ENCODE measurements at regions not wholly inside any gene's neighbourhood (a gene's known extent, or its start where the extent isn't known, plus 50 kb on each side); places are given as distances from the start of the nearest gene placed in this dataset.

DNA sequence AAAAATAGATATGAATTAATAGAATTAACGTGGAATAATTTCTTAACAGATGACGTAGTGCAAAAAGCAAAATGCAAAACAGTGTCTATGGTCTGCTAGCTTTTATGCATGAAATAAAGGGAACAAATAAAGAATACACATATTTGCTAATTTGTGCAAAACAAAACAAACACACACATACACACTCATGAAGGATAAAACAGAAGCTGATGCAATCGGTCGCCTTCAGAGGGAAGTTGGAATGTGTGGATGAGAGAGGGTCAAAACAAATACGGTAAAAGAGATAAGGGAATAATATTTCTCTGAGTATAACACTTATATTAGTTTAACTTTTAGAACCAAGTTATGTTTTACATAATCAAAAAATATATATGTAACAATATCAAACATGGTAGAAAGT, 1160.9 kb upstream of the PCDH9 start:
- no peak for DNase-seq

DNA sequence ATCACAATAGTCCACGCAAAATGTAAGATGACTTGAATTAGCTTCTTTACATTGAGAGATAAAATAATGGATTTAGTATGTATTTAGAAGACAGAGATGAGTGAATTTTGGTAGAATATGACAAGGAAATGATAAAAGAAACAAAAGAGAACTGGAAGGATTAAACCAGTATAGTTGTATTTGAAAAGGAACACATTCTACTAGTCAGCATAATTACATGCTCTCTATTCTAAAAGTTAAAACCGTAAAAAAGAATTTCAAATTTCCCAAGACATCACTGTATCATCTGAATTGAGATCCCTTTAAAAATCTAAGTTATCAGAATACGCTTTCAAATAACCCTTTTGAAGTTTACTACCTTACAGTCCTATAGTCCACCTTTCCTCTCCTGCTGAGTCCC, 1156.7 kb upstream of the PCDH9 start:
- no peak for DNase-seq

DNA sequence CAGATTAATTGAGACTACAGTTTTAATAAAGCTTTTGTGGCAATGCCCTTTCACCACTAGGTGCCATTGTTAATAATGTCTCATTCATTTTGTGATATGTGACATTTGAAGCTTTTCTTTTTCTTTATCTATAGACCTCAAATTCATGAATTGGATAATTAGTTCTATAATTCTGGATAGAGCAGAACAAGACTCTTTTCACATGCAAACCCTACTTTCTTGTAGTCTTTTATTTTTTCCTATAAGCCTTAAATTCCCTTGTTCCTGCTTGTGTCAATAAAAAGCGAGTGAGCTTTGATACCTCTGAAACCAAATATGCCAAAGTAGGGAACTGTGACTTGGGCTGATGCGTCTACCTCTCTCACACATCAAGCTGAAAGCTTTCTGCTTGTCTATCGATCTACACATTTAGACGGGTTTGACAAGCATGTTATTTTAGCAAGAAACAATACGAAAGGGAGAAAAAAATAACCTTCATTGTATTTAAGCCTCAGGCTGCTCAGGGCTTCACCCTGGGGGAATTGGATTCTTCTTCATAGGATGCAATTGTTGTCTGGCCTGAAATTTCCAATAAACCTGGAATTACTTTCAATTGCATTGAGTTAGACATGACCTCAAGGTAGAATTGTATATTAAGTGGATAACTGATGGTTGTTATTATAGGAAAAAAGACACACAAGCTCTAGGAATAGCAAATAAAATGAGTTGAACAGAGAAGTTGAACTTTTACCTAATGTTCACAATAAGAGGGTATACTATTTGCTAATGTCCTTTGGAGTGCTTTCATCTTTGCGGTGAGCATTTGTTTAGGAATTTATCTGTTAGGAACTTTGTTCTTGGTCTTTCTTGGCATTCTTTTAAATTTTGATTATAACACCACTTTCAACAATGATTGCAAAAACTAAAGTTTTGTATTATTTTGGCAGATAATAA, 1150.2 kb upstream of the PCDH9 start:
- DNase-seq: no peak

DNA sequence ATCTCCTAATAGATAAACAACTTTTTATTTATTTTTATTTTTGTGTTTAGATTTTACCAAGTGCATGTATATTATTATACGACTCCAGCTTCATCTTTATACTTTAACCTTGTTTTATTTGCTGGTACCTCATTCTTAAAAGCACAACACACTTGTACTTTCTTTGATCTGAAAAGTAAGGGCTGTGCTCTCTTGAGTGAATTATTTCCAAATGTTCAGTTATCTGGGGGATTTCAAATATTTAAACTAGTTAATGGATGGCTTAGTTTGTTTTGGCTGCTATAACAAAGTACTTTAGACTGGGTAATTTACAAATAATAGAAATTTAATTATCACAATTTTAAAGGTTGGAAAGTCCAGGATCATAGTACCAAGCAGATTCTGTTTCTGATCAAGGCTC, 1148.2 kb upstream of the PCDH9 start:
- DNase-seq: no peak

DNA sequence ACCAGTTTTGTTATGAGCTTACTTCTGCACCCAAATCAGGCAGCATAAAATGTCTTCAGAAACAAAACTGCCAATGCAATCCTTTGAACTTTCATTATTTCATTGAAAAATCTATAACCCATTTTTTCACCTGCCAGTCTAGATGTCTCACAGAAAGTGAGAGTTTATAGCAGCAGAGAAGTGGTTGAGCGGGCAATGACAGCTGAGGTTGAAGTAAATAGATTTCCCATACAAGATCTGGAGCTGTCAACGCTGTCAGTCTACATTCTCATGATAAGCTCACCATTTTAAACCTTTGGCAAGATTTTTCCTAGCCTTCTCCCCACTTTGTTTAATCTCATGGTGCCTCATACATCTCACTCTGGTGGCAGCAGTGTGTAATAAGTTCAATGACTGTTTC, 1144.9 kb upstream of the PCDH9 start:
- no peak for DNase-seq

DNA sequence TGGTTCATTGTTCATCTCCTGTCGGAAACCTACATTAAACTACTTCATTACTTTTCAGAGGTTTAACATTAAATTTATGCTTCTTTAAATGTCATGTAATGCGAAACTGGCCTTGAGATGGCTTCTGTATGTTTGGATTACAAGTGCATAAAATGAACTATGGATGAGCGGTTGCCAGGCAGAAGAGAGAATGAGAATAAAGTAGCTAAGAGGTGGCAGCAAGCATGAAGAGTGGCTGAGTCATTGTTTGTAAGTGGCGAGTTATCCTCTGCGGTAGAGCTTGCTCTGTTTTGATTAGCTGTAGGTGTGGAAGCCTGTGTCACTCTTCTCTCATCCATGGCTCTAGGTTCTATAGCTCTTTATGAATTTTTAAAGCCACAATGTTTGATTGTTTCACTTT, 1139.6 kb upstream of the PCDH9 start:
- DNase-seq: no peak

DNA sequence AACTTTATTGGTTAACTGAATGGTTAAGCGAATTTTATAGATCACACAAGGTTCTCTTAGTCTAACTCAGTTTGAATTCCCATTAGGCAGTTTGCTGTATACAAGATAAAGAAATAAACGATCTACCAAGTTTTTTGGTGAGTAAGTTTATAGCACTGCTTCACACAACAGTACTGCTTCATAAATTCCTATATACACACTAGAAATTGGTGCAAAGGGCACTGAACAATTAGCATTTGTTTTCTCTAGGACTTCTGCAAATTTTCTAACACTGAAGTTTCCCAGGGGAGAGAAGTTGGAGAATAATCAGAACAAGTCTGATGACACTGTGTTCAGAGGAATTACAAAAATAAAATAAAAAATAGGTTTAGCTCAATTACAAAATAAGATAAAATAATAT, 1138.8 kb upstream of the PCDH9 start:
- no peak for DNase-seq

DNA sequence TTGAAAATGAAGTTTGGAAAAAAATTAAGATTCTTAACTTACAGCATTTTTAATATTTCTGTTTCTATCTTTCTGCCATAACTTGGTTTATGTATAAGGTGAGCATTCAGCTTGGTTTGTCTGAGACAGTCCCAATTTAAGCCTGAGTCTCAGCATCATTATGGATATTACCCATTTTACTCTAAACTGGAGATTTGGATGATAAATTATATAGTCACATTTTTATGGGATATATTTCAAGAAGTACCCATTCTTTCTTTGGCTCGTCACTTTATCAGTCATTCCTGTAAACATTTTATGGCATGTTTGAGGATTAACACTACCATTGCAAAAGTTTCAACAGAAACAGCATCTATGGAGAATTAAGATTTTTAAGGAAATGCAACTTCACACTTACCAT, 1129.0 kb upstream of the PCDH9 start:
- no peak for DNase-seq

DNA sequence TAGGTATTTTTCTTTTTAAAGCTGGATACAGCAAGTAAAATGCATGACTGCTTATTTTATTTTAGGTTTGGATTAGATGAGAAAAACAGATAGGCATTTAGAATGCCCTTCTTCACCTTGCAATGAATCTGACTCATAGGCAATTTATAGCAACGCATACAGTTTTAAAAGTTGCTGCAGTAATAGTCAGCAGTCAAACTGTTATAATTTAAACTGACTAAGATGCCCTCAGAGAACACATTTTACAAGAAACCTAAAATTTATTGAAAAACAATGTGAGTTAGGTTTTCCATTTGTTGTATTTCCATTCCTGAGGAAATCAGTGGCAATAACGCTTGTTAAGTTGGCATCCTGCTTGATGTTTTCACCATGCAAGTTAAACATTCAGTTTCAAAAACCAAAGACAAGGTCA, 1128.2 kb upstream of the PCDH9 start:
- no peak for DNase-seq

DNA sequence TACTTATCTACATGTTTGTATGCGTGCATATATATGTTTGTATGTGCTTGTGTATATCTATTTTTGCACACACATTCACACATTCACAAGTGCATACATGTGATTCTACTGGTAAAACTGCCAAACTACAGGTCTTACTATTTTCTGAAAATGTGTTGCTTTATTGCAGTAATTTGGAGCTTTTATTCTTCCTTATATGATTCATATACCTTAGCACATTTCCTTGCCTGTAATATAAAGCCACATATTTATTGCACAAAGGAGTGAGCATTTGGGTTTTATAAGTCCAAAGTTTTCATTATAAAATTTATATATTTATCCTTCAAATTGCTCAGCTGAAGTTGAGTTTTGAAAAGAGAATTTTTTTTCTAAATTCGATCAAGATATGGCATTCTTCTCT, 1120.4 kb upstream of the PCDH9 start:
- DNase-seq: no peak

DNA sequence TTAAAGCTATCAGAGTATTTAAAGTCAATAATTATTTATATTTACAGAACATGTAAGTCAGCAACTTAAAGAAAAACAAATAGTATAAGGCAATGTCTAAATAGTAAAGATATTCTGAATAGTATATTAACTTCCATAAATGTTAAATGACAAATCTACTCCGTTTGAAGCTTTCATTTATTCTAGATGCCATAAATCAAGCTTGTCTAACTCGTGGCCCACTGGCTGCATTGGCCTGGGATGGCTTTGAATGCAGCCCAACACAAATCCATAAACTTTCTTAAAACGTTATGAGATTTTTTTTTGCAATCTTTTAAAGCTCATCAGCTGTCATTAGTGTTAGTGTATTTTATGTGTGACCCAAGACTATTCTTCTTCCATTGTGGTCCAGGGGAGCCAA, 1117.1 kb upstream of the PCDH9 start:
- peak; percentile 35 for DNase-seq

DNA sequence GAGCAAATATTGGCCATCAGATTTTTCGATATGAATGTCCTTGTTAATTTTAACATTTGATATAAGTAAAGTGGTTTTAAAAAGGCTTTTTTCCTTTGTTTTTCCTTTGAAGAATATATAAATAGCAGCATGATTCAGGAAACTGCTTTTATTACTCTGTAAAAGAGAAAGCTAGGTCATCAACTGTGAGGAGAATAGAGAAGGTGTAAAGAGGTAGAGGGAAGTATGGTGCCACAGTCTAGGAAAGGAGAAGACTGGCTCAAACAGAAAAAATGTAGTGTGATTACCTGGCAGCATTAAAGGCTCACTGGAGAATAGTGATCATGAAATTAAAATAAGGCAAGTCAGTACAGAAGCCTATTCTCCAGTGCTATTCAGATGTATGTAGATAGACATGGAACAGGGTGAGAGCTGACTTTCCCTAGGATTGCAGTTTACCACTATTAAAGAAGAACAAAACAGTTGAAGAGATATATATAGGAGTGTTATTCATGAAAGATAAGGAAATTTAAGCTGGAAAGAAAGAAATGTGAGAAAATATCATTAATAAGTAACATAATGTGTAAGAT, 1115.9 kb upstream of the PCDH9 start:
- no peak for DNase-seq

DNA sequence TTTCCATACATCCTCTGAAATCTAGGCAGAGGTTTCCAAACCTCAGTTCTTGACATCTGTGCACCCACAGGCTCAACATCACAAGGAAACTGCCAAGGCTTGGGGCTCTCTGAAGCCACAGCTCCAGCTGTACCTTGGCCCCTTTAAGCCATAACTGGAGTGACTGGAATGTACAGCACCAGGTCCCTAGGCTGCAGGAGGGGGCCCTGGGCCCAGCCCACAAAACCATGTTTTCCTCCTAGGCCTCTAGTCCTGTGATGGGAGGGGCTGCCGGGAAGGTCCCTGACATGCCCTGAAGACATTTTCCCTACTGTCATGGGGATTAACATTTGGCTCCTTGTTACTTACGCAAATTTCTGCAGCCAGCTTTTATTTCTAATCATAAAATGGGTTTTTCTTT, 1093.0 kb upstream of the PCDH9 start:
- DNase-seq: no peak

DNA sequence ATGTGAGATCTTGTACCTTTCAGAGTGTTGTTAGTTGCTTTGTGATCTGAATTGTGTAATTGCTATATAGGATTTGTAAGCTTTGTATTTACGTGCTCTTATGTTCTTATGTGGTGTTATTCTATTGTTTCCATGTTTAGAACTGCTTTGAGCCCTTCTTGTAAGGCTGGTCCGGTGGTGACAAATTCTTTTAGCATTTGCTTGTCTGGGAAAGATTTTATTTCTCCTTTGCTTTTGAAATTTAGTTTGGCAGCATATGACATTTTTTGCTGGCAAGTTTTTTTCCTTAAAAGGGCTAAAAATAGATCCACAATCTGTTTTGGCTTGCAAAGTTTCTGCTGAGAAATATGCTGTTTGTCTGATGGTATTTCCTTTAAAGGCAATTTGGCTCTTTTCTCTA, 1089.2 kb upstream of the PCDH9 start:
- no peak for DNase-seq

DNA sequence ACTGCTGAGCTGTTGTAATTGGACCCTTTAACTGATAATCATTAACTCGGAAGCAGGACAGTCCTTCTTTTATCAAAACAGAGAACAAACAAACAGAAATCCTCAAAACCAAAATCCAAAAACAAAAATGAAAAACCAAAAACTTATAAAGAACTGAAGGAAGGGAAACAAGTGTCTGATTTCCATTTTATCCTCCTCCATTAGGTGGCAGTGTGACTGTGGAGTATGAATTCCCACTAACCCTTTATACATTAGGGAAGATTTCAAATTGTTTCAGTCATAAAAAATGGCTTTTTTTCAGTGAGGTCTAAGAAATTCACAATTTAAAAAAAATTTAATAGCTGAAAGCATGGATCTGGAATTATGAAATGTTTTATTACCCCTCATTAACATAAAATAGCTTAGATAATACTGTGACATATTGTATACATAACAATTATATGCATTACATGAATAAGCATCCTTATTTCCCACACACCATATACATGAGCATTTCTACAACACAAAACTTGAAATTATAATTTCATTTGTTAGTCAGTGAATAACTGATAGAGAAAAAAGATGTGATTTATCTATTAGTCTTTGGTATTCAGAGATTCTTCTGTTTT, 1074.3 kb upstream of the PCDH9 start:
- peak; percentile 68 for DNase-seq

DNA sequence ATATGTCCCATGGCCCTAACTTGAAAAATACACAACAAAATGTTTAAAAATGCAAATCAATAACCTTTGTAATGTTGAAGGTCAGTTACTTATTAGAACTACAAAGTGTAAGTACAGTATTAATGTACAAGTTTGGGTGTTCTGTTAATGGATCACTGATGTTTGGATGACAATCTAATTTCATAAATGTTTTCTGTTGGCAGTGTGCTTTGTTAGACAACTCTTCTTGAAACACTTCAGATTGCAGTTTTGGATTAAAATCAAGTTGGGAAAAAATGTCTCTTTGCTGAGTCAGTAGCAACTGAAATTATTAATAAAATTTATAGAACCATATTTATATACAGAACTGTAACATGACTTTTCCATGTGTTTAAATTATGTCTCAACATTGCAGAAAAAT, 1063.5 kb upstream of the PCDH9 start:
- DNase-seq: no peak

DNA sequence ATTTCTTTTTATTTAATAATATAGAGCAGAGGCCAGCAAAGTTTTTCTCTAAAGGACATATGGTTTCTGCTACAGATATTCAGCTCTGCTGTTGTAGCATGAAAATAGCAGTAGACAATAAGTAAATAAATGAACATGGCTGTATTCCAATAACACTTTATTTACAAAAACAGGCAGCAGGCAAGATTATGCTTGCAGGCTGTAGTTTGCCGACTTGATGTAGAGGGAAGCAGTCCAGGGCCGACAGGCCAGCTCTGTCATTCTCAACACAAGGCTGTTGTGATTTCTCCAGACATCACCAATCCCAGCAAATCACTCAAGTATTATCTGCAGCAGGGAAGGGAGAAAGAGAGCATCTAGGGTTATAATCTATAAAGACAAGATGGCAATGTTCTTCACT, 1062.5 kb upstream of the PCDH9 start:
- no peak for DNase-seq

DNA sequence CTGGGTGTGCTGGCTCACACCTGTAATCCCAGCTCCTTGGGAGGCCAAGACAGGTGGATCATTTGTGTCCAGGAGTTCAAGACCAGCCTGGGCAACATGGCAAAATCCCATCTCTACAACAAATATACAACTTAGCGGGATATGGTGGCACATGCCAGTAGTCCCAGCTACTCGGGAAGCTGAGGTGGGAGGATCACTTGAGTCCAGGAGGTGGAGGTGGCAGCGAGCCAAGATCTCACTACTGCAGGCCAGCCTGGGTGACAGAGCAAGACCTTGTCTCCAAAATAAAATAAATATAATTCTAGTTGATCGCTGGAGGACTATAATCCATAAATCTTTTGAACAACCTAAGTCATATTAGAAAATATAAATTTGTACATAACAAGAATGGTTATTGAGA, 1061.5 kb upstream of the PCDH9 start:
- no peak for DNase-seq

DNA sequence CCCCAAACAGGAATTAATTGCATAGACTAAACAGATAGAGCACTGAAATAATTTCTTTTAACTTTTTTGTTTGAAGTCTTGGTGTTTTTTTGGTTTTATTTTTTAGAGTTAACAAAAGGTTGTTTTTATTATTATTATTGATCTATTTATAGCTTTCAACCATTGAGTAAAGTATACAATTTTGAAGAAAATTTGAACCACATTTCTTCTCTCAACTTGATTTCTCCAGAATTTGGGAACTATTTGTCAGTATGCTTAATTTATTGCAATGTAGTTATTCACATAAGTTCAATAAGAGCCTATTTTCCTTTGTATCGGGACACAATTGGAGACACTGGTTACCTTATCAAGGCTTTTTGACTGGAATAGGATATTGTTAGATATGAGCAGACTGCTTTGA, 1045.6 kb upstream of the PCDH9 start:
- no peak for DNase-seq

DNA sequence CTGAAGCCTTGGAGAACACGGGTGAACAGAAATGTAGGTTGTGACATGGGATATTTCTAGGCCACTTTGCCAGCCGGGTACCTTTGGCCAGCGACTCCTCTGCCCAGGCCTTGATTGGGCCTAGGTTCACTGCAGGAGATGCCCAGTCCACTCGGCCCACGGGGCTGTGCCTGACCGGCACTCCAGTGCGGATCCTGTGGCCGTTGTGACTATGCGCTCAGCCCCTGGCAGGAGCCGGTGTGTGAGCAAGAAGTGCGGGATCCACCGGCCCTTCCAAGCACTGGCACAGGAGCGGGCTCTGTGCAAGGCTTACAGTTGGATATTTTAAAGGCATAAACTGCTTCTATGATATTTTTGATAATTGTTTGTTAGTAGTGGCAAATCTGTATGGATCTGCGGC, 1042.5 kb upstream of the PCDH9 start:
- DNase-seq: no peak

DNA sequence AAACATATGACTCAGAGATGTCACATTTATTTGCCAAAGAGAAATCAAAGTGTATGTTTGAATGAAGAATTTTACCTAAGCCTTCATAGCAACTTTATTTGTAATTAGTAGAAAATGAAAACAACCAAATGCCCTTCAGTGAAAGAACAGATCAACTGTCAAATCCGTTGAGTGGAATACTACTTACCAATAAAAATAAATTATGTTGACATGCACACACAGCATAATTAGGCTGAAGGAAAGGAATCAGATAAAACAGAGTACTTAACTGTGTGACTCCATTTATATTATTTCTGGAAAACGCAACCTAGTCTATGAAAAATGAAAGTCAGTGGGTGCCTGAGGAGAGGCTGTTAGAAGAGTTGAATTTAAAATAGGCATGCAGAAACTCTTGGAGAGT, 1034.6 kb upstream of the PCDH9 start:
- DNase-seq: no peak

DNA sequence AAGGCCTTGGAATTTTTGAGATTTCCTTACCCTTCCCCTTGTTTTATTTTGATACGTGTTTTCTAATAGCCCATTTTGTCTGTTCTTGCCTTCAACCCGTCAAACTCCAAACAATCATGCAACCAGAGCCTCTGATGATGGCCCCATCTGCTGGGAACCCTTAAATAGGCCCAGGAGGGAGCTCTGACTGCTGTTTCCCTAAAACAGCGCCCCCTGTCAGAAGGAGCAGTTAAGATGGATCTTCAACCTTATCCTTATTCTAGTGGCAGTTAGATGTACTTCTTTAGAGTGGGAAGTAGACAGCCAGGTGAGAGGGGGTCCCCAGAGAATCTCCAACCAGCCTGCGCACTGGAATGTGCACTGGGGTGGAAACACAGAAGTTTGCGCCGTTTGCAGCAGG, 1031.0 kb upstream of the PCDH9 start:
- peak; percentile 33 for DNase-seq

DNA sequence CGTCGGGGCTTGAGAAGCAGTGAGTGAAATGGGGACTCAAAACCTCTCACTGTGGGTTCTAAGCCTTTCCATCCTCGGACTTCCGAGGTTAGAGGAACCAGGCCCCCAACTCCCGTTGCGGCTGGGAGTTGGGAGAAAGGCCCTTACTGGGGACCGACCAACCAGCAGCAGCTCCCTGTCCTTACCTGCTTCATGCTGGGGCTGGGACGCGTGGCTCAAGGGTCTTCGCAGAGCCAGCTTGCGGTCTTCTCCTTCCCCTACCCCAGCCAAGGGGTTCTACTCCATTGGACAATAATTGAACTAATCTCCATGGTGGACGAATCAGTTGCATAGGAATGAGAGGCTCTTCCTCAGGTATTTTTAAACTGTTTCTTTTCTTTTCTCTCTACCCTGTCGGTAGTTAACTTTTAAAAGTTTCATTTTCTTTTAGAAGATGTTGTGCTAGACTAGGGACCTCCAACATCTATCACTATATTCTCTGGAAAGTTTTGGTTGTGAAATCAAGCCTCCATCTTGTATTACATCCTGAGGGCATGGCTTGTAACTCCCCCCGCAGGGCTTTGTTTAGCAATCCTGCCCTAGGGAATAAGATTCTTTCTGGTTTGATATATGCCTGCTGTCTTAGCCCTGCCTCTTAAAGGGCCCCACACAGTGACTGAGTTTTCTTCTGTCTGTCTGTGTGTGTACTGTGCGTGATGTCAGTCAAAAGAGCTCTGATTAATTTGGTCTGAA, 1027.1 kb upstream of the PCDH9 start:
- DNase-seq: peak; percentile 44

DNA sequence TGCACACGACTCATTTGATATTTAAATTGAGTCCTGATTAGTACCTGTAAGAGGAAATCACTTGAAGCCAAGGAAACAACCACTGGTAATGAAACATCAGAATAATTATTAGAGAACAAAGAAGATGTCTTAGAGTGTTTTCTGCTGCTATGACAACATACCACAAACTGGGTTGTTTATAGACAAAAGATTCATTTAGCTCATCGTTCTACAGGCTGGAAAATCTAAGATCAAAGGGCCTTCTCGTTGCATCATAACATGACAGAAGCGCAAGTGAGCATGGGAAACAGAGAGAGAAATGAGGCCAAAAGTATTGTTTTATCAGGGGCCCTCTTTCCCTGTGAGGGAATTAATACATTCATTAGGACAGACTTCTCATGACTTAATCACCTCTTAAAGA, 1024.0 kb upstream of the PCDH9 start:
- DNase-seq: no peak

Measured in NCI-H82 (cell line).